PC-3 (cell line): ENCODE measurements at regions not wholly inside any gene's neighbourhood (a gene's known extent, or its start where the extent isn't known, plus 50 kb on each side); places are given as distances from the start of the nearest gene placed in this dataset.

Experiments used
- EZH2 ChIP-seq: fragments of 300-600 bp; sonication (generic); IDR thresholded peaks from one replicate; pipeline ENCODE4 v1.6.1; 2017; ENCODE audit warnings: antibody characterized with exemption, mild to moderate bottlenecking, low read length; ENCODE audit not compliant: unreplicated experiment
- TF ChIP-seq, protein P1 (sequence below): fragments of 300-600 bp; sonication (generic); conservative IDR thresholded peaks from 2 replicates; pipeline ENCODE4 v1.5.1; 2017; ENCODE audit warnings: antibody characterized with exemption, low read depth, mild to moderate bottlenecking, low read length

DNA sequence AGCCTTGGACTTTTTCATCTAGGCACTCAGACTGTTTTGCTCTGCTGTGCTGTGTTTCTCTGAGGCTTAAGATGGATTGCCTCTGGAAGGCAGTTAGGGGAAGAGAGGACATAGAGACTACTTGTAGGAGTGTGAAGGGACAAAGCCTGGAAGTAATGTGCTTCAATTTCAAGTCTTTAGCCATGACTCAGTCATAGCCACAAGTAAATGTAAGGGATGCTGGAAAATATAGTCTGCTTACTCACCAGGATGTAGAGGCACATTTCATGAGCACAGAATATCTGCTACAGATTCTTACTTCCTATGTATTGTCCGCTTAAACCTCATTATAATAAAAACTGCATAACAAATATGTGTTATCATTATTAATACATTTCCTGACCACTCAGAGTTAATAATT lies 794.3 kb upstream of the NOVA1 start:
- TF ChIP-seq, protein P1, sequence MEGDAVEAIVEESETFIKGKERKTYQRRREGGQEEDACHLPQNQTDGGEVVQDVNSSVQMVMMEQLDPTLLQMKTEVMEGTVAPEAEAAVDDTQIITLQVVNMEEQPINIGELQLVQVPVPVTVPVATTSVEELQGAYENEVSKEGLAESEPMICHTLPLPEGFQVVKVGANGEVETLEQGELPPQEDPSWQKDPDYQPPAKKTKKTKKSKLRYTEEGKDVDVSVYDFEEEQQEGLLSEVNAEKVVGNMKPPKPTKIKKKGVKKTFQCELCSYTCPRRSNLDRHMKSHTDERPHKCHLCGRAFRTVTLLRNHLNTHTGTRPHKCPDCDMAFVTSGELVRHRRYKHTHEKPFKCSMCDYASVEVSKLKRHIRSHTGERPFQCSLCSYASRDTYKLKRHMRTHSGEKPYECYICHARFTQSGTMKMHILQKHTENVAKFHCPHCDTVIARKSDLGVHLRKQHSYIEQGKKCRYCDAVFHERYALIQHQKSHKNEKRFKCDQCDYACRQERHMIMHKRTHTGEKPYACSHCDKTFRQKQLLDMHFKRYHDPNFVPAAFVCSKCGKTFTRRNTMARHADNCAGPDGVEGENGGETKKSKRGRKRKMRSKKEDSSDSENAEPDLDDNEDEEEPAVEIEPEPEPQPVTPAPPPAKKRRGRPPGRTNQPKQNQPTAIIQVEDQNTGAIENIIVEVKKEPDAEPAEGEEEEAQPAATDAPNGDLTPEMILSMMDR = no peak
- TF ChIP-seq EZH2 = no peak
